GM18909 (cell line): ENCODE measurements at regions not wholly inside any gene's neighbourhood (a gene's known extent, or its start where the extent isn't known, plus 50 kb on each side); places are given as distances from the start of the nearest gene placed in this dataset.

Source experiments
- ATAC-seq: cut with Tn5 transposase; IDR thresholded peaks from one replicate; pipeline ENCODE4 v1.9.1; 2021; ENCODE audit warnings: mild to moderate bottlenecking; ENCODE audit not compliant: unreplicated experiment, poor library complexity

GRCh38 chr2:139369423-139370409 is 589.5 kb upstream of the NXPH2 start:
- no peak for ATAC-seq

DNA sequence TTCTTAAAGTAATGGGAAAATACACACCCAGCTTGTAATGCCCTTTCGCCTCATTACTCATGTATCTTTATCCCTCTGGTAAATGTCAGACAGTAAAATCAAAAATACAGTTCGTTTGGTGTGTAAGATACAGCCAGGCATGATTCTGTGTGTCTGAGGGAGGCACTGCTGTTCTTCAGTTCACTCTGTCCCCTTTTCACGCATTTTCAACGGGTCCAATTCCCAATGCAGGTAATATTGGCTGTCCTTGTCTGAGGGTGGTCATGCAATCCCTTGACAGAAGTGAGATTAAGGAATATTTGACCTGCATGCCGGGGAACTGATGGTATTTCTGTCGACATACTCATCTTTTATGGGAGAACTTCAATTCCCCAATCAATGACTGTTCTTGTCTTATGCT is 587.2 kb upstream of the NXPH2 start:
- ATAC-seq: no peak

DNA sequence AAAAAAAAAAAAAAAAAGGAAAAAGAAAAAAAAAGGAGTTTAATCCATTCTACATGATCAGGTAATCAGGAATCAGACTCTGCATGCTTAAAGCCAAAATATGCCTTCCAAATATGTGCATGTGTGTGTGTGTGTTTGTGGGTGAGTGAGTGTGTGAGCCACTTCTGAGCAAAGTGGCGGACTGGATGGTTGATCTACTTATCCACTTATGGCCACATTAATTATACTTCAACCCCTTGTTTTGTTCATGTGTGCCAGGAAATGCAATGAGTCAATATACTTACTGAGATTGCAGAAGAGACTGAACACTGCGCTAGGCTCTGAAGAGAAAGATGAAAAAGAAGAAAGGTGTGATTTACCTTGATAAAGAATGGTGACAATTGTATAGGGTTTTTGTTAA is 586.5 kb upstream of the NXPH2 start:
- no peak for ATAC-seq

DNA sequence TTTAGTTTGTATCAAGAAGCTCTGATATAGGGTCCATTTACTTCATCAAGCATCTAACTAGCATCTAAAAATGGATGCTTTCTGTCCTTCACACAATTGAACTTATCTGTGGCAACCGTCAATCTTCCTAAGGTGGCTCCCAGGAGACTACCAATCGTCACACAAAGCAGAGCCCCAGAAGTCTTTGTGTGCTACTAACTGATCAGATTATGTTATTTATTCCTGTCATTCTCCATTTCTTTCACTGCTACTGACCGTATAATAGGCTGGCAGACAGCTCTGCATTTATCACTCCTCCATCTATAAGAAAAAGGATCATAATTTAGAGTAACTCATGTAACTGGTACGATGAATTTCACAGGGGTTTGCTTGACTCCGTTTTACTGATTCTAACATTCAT is 585.0 kb upstream of the NXPH2 start:
- ATAC-seq: no peak

- no peak for ATAC-seq
These were observed 580.5 kb upstream of the NXPH2 start for GRCh38 chr2:139360654-139361053.

DNA sequence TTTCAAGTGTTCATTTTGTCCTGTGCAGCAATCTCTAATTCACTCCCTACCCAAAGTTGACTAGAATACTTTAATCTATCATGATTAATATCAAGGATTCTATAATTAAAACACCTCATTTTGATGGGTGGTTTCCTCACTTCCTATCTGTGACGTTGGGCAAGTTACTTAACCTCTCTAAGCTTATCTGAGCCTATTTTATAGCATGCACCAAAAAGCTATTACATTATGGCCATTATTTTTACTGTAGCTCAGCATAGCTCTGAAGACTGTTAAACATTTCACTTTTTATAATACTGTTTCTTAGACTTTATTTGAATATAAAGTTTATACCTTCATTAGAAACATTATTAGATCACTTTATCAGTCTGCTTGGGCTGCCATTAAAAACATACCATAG is 579.6 kb upstream of the NXPH2 start:
- ATAC-seq: no peak

- ATAC-seq: no peak
These were observed 577.8 kb upstream of the NXPH2 start for GRCh38 chr2:139357972-139358371.

GRCh38 chr2:139354518-139354917 is 574.3 kb upstream of the NXPH2 start:
- no peak for ATAC-seq

GRCh38 chr2:139353874-139354273 is 573.7 kb upstream of the NXPH2 start:
- no peak for ATAC-seq

GRCh38 chr2:139317259-139317658 is 537.1 kb upstream of the NXPH2 start:
- no peak for ATAC-seq

- ATAC-seq: no peak
These were observed 533.9 kb upstream of the NXPH2 start for GRCh38 chr2:139314059-139314458.

DNA sequence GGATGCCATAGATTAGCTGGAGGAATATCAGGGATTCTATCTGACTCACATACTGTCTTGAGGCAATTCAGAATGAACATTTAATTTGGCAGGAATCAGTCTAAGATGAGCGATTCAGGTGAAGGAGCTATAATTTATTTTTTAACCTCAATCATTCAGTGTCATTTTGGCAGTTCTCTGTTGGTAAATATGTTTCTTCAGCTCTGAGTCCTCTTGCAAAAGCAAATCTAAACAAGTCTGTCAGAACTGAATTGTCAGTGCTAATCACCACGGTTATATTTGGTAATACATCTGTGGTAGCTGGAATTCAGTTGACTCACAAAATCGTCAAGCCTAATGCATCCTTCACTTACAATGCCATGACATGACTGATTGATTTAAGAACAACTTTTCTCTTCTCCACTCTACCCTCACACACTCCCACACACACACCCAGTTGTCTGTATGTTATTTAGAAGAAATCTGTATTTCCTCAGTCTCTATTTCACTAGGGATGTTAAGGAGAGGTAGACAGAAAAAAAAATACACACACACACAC is 516.6 kb upstream of the NXPH2 start:
- no peak for ATAC-seq

- no peak for ATAC-seq
These were observed 513.9 kb upstream of the NXPH2 start for GRCh38 chr2:139293992-139294548.

DNA sequence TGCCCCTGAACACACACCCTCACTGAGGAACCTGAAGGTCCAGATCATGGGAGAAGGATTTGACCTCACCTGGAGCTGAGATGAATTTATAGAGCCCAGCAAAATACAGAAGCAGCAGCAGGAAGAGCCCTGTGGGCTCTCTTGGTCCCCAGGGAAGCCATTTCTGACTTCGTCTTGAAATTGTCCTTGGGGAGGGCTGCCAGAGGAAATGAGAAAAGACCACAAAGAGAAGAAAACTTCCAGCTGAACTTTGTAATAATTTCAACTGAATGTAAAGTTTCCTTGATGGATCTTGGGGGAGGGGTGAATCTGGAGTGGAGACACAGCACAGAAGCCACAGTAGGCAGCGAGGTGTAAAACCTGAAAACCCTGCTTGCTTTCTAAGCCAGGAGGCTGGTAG is 500.9 kb upstream of the NXPH2 start:
- ATAC-seq: no peak

DNA sequence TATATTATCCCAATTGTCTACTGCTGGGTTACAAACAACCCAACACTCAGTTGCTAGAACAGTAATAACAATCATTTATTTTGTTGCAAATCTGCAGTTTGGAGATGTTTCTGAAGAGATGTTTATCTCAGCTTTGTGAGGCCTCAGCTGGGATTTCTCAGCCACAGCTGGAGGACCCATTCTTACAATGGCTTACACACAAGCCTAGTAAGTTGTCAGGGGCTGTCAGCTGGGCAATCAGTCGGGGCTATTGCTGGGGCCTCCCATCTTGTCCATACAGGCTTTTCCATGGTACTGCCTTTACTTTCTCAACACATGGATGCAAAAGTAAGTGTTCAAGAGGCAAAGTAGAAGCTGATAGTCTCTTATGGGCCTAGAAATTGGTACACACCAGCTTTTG is 491.7 kb upstream of the NXPH2 start:
- no peak for ATAC-seq

DNA sequence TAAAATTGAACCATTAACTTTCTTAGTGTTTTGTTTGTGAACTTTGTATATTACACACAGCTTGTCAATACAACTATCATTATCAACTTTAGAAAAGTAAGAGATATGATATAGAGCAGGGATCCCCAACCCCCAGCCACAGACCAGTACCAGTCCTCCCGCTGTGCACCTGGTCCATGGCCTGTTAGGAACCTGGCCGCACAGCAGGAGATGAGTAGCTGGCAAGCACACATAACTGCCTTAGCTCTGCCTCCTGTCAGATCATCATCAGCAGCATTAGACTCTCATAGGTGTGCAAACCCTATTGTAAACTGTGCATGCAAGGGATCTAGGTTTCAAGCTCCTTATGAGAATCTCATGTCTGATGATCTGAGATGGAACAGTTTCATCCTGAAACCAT is 491.0 kb upstream of the NXPH2 start:
- no peak for ATAC-seq

GRCh38 chr2:139260052-139260430 is 479.9 kb upstream of the NXPH2 start:
- no peak for ATAC-seq

- no peak for ATAC-seq
These were observed 479.3 kb upstream of the NXPH2 start for GRCh38 chr2:139259422-139260051.

- ATAC-seq: no peak
These were observed 461.1 kb upstream of the NXPH2 start for GRCh38 chr2:139241286-139241685.

- no peak for ATAC-seq
These were observed 456.8 kb upstream of the NXPH2 start for GRCh38 chr2:139237023-139237422.

- ATAC-seq: no peak
These were observed 450.7 kb upstream of the NXPH2 start for GRCh38 chr2:139230881-139231280.
